Suprapubic skin (tissue), 4 donors: ENCODE measurements at regions not wholly inside any gene's neighbourhood (a gene's known extent, or its start where the extent isn't known, plus 50 kb on each side); places are given as distances from the start of the nearest gene placed in this dataset.

Source experiments
- EP300 ChIP-seq: sonication (generic); formaldehyde crosslinking; IDR thresholded peaks from one replicate; pipeline ENCODE4 v1.6.1; 2017; ENCODE audit warnings: antibody characterized with exemption
- POLR2A ChIP-seq, 2 donors: fragments of 450-650 bp; IDR thresholded peaks; one replicate each; pipeline ENCODE4 v1.6.1; 2017; ENCODE audit warnings: antibody characterized with exemption in 2 of 2, mild to moderate bottlenecking in 2 of 2, moderate library complexity in 2 of 2
- POLR2AphosphoS5 ChIP-seq, 3 donors: sonication (generic); formaldehyde crosslinking; IDR thresholded peaks; one replicate each; pipeline ENCODE4 v1.6.1; 2017; ENCODE audit warnings: antibody characterized with exemption in 3 of 3
- TF ChIP-seq, protein P1 (sequence below), 2 donors: fragments of 200-600 bp in 1 of 2; fragments of 450-650 bp in 1 of 2; sonication (generic) in 1 of 2; IDR thresholded peaks; one replicate each; pipeline ENCODE4 v1.5.1; 2016 to 2019; ENCODE audit warnings: antibody characterized with exemption in 2 of 2, mild to moderate bottlenecking in 1 of 2, moderate library complexity in 1 of 2

- TF ChIP-seq, protein P1, sequence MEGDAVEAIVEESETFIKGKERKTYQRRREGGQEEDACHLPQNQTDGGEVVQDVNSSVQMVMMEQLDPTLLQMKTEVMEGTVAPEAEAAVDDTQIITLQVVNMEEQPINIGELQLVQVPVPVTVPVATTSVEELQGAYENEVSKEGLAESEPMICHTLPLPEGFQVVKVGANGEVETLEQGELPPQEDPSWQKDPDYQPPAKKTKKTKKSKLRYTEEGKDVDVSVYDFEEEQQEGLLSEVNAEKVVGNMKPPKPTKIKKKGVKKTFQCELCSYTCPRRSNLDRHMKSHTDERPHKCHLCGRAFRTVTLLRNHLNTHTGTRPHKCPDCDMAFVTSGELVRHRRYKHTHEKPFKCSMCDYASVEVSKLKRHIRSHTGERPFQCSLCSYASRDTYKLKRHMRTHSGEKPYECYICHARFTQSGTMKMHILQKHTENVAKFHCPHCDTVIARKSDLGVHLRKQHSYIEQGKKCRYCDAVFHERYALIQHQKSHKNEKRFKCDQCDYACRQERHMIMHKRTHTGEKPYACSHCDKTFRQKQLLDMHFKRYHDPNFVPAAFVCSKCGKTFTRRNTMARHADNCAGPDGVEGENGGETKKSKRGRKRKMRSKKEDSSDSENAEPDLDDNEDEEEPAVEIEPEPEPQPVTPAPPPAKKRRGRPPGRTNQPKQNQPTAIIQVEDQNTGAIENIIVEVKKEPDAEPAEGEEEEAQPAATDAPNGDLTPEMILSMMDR (IDR thresholded peaks at IDR 0.05) = no peak
- no peak for TF ChIP-seq POLR2AphosphoS5 (IDR thresholded peaks at IDR 0.05)
- TF ChIP-seq EP300 = no peak
- no peak for TF ChIP-seq POLR2A (IDR thresholded peaks at IDR 0.05)
Measured at GRCh38 chr2:200155652-200156051, 150.8 kb upstream of the SPATS2L start.
